ENCODE measurements at regions not wholly inside any gene's neighbourhood (a gene's known extent, or its start where the extent isn't known, plus 50 kb on each side); places are given as distances from the start of the nearest gene placed in this dataset.

DNA sequence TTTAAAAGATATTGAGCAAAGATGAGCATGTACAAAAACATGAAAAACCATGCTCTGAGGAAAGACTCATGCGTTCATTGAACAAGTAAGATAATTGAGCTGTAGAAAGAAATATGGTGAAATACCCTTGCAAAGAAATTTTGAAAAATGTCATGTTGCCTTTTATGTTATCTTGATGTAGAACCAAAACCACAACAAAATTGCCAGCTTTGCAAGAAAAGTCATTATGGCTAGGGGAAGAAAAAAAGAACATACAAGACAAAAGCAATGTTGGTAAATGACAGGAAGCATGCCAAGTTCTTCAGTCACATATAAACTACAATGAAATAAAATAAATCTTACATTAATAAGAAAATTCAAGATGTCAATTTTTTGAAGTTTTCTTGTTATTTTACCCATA, 368.0 kb downstream of the IRX1 start:
- no peak overlapping the region for H3K27ac ChIP-seq (replicated peaks in 1 of 4)
- intact Hi-C loops (cut with DNase I) = no loop called here
- whole genome bisulfite sequencing = 91% methylated on average over 1 of the region's 1 CpG
- H3K4me1 ChIP-seq = no peaks in the 10 kb centered on the region
- no peak overlapping the region for H3K4me3 ChIP-seq
- H3K27me3 ChIP-seq = no peaks in the 10 kb centered on the region
- H3K36me3 ChIP-seq = no peaks in the 10 kb centered on the region
- no peak for DNase-seq (ENCODE audit: extremely low spot score)
- no peak for TF ChIP-seq POLR2AphosphoS5 (IDR thresholded peaks at IDR 0.05)
- TF ChIP-seq POLR2A (IDR thresholded peaks at IDR 0.05; ENCODE audit: low read depth) = no peak
- TF ChIP-seq EP300 (IDR thresholded peaks at IDR 0.05) = no peak
- TF ChIP-seq, protein P1, sequence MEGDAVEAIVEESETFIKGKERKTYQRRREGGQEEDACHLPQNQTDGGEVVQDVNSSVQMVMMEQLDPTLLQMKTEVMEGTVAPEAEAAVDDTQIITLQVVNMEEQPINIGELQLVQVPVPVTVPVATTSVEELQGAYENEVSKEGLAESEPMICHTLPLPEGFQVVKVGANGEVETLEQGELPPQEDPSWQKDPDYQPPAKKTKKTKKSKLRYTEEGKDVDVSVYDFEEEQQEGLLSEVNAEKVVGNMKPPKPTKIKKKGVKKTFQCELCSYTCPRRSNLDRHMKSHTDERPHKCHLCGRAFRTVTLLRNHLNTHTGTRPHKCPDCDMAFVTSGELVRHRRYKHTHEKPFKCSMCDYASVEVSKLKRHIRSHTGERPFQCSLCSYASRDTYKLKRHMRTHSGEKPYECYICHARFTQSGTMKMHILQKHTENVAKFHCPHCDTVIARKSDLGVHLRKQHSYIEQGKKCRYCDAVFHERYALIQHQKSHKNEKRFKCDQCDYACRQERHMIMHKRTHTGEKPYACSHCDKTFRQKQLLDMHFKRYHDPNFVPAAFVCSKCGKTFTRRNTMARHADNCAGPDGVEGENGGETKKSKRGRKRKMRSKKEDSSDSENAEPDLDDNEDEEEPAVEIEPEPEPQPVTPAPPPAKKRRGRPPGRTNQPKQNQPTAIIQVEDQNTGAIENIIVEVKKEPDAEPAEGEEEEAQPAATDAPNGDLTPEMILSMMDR (IDR thresholded peaks at IDR 0.05) = no peak
- peaks cover 0 to 14% (median 10%) of the 10 kb centered on the region in 4 donors for H3K9me3 ChIP-seq

DNA sequence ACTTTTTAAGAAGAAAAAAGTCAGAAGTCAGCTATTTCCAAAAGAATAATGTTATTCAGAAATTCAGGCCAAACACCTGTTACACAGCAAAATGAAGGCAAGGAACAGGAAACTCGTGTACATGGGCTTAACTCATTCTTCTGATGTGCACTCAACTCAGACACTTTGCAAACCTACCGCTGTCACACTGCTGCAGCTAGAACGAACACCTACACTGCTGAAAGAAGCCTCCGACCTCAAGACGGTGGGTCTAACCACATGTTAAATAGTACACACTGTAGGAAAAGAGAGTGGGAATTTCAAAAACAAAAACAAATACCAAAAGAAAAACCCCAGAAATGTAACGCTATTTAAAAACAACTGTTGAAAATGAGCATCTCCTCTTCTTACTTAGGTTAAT, 384.5 kb downstream of the IRX1 start:
- Histone ChIP-seq H3K9me3 (peaks cover 0 to 11% (median 8%) of the 10 kb centered on the region in 4 donors), H3K27ac (replicated peaks in 1 of 4) (no peak overlapping the region), H3K36me3 (no peaks in the 10 kb centered on the region), H3K4me3 (no peak overlapping the region), H3K4me1 (no peaks in the 10 kb centered on the region), H3K27me3 (no peaks in the 10 kb centered on the region)
- WGBS = 59% methylated on average over 6 of the region's 6 CpGs
- TF ChIP-seq, protein P1 (IDR thresholded peaks at IDR 0.05) = no peak
- TF ChIP-seq EP300 (IDR thresholded peaks at IDR 0.05) (no peak), POLR2A (IDR thresholded peaks at IDR 0.05; ENCODE audit: low read depth) (no peak), POLR2AphosphoS5 (IDR thresholded peaks at IDR 0.05) (no peak)
- DNase-seq (ENCODE audit: extremely low spot score) = no peak
- intact Hi-C loops (cut with DNase I) = no loop called here

DNA sequence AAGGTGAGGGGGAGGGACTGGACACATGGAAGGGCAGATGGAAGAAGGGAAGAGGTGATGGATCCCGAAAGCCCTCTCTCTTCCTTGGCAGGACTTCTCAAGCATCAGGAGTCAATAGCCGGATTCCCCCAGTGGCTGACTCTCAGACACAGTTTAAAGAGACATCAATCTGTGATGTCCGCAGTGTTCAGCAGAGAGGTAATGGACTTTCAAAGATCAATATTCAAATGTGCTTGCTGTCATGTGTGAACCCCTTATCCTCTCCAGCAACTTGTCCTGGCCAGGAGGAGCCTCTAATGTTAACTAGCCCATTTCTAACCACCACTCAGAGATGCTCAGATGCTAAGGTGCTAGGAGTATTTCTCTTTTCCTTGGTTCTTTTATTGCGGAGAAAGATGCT, 392.2 kb downstream of the IRX1 start:
- H3K27ac ChIP-seq (replicated peaks in 1 of 4) = no peak overlapping the region
- DNase-seq (ENCODE audit: extremely low spot score) = no peak
- H3K36me3 ChIP-seq = no peaks in the 10 kb centered on the region
- TF ChIP-seq EP300 (IDR thresholded peaks at IDR 0.05) = no peak
- TF ChIP-seq POLR2A (IDR thresholded peaks at IDR 0.05; ENCODE audit: low read depth) = no peak
- TF ChIP-seq, protein P1 (IDR thresholded peaks at IDR 0.05) = no peak
- TF ChIP-seq POLR2AphosphoS5 (IDR thresholded peaks at IDR 0.05) = no peak
- no peaks in the 10 kb centered on the region for H3K27me3 ChIP-seq
- H3K4me3 ChIP-seq = no peak overlapping the region
- 87% methylated on average over 4 of the region's 4 CpGs for WGBS
- peaks cover 0 to 15% (median 6%) of the 10 kb centered on the region in 4 donors for H3K9me3 ChIP-seq
- intact Hi-C loops (cut with DNase I) = no loop called here
- H3K4me1 ChIP-seq = no peaks in the 10 kb centered on the region

DNA sequence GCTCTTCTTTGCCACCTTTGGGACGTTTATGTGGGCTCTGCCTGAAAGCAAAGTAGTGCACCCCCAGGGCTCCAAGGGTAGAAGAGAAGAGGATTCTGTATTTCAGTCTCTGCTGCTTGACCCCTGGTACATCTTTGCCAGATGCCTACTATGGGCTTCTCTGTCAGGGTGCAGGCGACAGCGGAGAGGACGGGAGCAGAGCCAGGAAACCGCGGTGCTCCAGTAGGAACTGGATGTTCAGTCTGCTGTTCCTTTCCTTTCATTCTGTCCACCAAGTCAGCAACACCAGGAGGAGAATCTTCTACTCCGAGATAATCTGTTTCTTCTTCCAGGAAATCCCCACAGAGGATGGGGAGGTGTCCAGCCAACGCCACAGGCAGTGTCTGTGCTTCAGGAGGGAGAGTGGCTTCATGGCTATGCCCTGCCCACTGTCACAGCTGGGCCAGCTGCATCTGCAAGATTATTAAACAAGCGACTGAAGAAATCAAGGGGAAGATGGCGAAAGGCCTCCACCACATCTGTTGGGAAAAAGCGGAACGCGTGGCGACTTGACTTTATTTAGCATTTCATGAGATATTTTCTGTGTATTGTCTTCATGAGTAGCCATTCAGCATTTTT, 398.3 kb downstream of the IRX1 start:
- no peak overlapping the region for H3K27ac ChIP-seq (replicated peaks in 1 of 4)
- intact Hi-C loops (cut with DNase I) = no loop called here
- peaks cover 0 to 9% (median 0%) of the 10 kb centered on the region in 4 donors for H3K4me1 ChIP-seq
- WGBS = 75% methylated on average over 13 of the region's 14 CpGs
- peaks cover 0 to 4% (median 0%) of the 10 kb centered on the region in 4 donors for H3K27me3 ChIP-seq
- no peak for DNase-seq (ENCODE audit: extremely low spot score)
- no peak for TF ChIP-seq EP300 (IDR thresholded peaks at IDR 0.05)
- no peak for TF ChIP-seq POLR2AphosphoS5 (IDR thresholded peaks at IDR 0.05)
- TF ChIP-seq, protein P1 (IDR thresholded peaks at IDR 0.05) = no peak
- TF ChIP-seq POLR2A (IDR thresholded peaks at IDR 0.05; ENCODE audit: low read depth) = no peak
- H3K4me3 ChIP-seq = no peak overlapping the region
- no peaks in the 10 kb centered on the region for H3K36me3 ChIP-seq
- H3K9me3 ChIP-seq = peaks cover 0 to 15% (median 6%) of the 10 kb centered on the region in 4 donors

DNA sequence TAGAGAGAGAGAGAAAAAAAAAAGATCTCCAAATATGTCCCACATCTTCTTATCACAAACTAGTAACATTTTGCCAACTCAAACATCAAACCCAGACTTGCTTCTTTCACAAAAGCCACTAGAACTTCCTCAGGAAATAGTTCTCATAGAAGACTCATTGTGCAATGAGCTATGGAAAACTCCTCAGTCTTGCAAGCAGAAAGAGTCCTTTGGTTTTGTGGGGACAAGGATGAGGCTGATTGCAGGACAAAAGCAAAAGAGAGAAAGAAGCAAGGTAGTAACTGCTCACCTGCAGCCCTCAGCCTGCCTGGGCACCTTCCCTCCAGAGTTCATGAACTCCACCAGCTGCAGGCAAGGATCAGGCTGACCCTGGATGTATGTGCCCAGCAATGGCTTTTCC, 399.0 kb downstream of the IRX1 start:
- H3K4me3 ChIP-seq = no peak overlapping the region
- H3K36me3 ChIP-seq = no peaks in the 10 kb centered on the region
- H3K27ac ChIP-seq (replicated peaks in 1 of 4) = no peak overlapping the region
- intact Hi-C loops (cut with DNase I) = no loop called here
- DNase-seq (ENCODE audit: extremely low spot score) = no peak
- peaks cover 0 to 15% (median 6%) of the 10 kb centered on the region in 4 donors for H3K9me3 ChIP-seq
- H3K27me3 ChIP-seq = peaks cover 0 to 6% (median 0%) of the 10 kb centered on the region in 4 donors
- peaks cover 0 to 9% (median 0%) of the 10 kb centered on the region in 4 donors for H3K4me1 ChIP-seq
- TF ChIP-seq POLR2A (IDR thresholded peaks at IDR 0.05; ENCODE audit: low read depth) = no peak
- TF ChIP-seq EP300 (IDR thresholded peaks at IDR 0.05) = no peak
- TF ChIP-seq POLR2AphosphoS5 (IDR thresholded peaks at IDR 0.05) = no peak
- TF ChIP-seq, protein P1 (IDR thresholded peaks at IDR 0.05) = no peak
